GM18511 (cell line): ENCODE measurements at regions not wholly inside any gene's neighbourhood (a gene's known extent, or its start where the extent isn't known, plus 50 kb on each side); places are given as distances from the start of the nearest gene placed in this dataset.

ENCODE experiments used
- ATAC-seq: cut with Tn5 transposase; IDR thresholded peaks from one replicate; pipeline ENCODE4 v1.9.1; 2021; ENCODE audit warnings: mild to moderate bottlenecking, moderate library complexity; ENCODE audit not compliant: unreplicated experiment

DNA sequence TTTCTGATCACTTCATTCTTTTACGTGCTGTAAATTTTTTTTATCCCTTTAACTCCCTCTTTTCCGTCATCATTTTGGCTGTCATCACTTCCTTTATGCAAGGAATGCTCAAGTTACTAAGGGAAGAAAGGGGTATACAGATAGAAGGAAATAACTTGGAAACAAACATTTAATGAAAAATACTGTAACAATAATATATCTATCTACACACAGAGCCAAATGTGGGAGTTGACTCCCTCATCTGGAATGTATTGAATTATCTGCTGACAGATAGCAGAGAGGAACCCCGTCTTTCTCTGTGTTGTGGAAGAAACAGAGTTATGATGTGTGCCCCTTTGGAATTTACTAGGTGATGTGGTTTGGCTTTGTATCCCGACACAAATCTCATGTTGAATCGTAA is 182.5 kb upstream of the NXPH2 start:
- no peak for ATAC-seq

- ATAC-seq: no peak
Observed at GRCh38 chr2:138960191-138960590, 180.0 kb upstream of the NXPH2 start.

GRCh38 chr2:138959031-138959430 is 178.8 kb upstream of the NXPH2 start:
- no peak for ATAC-seq

- ATAC-seq: no peak
Observed at GRCh38 chr2:138956116-138956515, 175.9 kb upstream of the NXPH2 start.

- no peak for ATAC-seq
Observed at GRCh38 chr2:138950486-138950885, 170.3 kb upstream of the NXPH2 start.

DNA sequence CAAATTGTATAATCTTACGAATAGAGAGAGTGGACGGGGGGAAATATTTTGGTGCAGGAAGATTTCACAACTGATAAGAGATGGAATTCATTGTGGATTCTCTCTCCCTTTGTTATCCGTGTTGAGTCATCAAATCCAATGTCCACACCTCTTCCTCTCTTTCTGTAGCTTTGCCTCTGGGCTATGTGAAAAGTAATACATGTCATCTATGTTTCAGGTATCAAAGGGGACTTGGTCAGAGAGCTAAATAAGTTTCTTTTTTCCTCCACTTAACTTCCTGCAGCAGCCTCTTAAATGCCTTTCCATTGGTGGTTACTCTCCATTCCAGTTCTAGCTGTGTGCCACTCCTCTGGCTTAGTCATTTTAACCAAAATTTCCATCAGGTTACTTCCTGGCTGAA is 169.3 kb upstream of the NXPH2 start:
- ATAC-seq: no peak

DNA sequence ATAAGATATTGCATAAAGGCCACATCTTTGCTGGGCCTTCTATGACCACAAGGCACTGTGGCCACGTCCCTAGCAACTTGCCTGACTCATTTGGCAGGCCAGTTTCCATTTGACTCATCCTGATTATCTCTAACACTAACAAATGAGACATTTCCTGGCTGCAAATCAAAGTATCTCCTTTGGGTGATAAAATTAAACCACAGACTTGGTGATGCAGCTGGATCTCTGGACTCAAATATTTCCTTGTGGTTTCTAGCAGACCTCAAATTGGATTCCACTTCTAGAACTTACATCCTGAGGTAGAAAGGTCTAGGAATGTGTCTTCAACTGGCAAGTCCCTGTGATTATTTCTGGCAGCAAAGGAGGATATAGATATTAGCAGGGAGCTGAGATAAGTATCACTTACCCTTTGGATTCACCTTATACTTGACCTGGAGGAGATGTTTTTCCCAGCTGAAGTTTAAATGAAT is 167.9 kb upstream of the NXPH2 start:
- peak; percentile 87 for ATAC-seq

GRCh38 chr2:138943470-138943869 is 163.3 kb upstream of the NXPH2 start:
- no peak for ATAC-seq

- no peak for ATAC-seq
Observed at GRCh38 chr2:138942466-138942865, 162.3 kb upstream of the NXPH2 start.

- ATAC-seq: no peak
Observed at GRCh38 chr2:138931284-138932256, 151.4 kb upstream of the NXPH2 start.

DNA sequence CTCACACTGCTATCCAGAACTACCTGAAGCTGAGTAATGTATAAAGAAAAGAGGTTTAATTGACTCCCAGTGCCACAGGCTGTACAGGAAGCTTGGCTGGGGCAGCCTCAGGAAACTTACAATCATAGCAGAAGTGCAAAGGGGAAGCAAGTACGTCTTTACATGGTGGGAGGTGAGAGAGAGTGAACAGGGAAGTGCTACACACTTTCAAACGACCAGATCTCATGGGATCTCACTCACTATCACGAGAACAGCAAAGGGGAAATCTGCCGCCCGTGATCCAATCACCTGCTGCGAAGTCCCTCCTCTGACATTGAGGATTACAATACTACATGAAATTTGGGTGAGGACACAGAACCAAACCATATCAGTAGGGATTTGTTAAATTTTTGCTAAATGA is 150.4 kb upstream of the NXPH2 start:
- no peak for ATAC-seq

DNA sequence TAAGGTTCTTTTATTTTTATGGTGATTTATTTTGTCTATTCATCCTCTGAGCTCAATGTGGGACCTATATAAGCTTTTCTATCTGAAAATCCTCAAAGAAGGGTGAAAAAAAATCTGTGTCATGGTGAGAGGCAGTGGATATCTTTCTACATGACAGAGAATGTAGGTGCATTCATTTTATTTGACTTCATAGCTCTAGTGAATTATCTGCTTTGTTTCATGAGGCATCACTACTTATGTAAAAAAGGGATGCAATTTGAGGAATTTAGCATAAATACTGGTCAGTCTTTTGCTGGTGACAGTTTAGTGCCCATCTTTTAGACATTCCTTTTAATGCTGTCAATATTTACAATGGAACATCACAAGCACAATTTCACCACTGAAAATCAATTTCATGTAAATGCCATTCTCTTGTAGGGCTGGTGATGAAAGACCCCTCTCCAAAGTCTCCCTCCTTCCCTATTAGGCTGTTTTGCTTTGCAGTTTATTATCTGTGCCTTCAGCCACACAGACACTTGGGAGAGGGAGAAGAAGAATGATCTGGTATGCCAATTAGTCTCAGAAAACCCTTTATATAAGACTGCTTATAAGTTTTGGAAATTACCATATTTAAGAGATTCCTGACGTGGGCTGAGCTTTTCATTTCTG is 148.3 kb upstream of the NXPH2 start:
- no peak for ATAC-seq

- ATAC-seq: no peak
Observed at GRCh38 chr2:138922973-138923563, 142.9 kb upstream of the NXPH2 start.

GRCh38 chr2:138919120-138919747 is 139.0 kb upstream of the NXPH2 start:
- no peak for ATAC-seq

DNA sequence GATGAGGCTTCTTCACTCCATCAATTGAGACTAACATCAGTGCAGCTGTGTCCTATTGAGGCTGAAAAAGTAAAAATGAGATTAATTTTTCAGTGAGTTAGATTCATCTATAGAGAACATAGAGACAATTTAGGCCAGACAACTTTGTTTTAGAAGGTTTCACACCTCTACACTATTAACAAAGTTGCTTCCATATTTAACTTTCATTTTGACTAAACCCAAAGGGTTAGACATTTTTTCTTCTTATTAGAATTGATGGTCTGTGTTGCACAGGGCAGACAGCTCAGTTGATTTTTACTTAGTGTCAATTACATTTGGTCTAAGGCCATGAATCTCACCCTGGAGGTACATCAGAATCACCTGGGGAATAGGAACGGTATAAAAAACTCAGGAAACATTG is 130.2 kb upstream of the NXPH2 start:
- ATAC-seq: no peak

DNA sequence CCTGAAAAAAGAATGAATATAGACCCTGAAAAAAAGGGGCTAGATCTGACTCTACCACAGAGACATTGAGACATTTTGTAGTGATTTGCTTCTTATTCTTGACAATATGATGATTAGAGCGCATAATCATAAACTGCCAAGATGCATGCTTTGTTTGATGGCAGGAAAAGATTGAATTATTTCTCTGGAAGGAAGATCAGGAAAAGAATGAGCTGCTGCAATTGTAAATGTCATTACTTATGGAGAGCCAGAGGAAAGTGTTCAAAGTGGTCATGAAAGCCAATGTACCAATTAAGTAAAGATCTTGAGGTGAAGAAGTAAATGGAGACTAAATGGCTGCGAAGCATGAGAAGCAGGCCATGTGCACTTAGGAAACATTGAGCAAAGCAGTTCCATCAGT is 126.4 kb upstream of the NXPH2 start:
- no peak for ATAC-seq

DNA sequence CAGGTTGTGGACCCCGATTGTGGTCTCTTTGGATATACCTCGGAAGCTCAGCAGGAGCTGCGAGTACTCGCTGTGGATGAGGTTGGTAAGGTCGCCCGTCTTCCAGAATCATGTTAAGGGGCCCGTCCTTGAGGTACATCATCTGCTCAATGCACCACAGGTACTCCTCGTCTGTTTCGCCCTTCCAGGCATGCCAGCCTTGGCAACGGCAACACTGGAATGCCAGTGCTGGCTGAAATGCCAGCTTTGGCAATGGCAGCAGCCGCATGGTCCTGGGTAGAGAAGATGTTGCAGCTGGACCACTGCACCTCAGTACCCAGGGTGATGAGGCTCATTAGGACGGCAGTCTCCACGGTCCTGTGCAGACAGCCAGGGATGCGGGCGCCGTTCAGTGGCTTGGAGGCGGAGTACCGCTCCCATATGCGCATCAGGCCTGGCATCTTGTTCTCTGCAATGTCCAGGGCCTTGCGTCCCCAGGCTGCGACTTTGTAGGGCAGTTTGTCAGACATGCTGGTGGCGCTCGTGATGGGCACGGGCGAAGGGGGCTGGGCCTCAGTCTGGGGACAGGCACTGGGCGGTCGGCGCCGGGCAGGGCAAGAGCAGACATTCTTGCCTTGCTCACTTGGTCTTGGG is 122.2 kb upstream of the NXPH2 start:
- no peak for ATAC-seq

DNA sequence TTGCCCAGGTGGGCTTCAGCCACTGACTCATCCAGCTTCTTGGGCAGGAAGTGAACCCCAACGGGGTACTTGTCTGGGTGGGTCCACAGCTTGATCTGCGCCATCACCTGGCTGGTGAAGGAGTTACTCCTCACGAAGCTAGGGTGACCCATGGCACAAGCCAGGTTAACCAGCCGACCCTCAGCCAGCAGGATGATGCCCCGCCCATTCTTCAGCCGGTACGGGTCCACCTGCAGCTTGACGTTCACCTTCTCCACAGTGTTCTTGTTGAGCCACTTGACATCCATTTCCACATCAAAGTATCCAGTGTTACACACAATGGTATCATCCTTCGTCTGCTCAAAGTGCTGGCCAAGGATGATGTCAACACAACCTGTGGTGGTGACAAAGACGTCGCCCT is 121.3 kb upstream of the NXPH2 start:
- ATAC-seq: no peak

GRCh38 chr2:138898855-138899254 is 118.7 kb upstream of the NXPH2 start:
- no peak for ATAC-seq

- no peak for ATAC-seq
Observed at GRCh38 chr2:138897274-138897673, 117.1 kb upstream of the NXPH2 start.

DNA sequence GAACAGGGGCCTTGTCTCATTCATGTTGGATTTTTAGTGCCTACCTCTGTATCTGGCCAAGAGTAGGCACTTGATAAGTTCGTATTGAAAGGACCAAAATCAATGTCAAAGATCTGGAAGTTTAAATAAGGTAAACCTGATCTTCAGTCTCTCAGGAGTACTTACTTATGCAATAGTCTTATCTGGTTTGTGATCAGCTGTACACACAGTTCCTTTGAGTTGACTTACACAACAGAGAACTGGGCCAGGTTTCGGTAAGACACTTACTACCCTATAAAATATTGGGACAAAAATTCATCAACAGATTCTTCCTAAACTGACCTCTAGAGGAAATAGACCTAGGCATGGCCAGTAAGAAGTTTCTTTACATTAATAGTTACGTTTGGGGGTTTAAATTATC is 113.6 kb upstream of the NXPH2 start:
- no peak for ATAC-seq
